ENCODE measurements at regions not wholly inside any gene's neighbourhood (a gene's known extent, or its start where the extent isn't known, plus 50 kb on each side); places are given as distances from the start of the nearest gene placed in this dataset.

GRCh38 chr5:4083591-4084337 is 488.1 kb downstream of the IRX1 start:
- H3K4me1 ChIP-seq (replicated peaks), result no peaks in the 10 kb centered on the region
- no peak overlapping the region for H3K27ac ChIP-seq
- H3K27me3 ChIP-seq (replicated peaks), result no peaks in the 10 kb centered on the region
- H3K9me3 ChIP-seq (replicated peaks), result peaks cover 31% of the 10 kb centered on the region
- H3K4me3 ChIP-seq, result no peak overlapping the region
- no peaks in the 10 kb centered on the region for H3K36me3 ChIP-seq
- no peak for DNase-seq (ENCODE audit: low read depth in 1 of 2, low spot score in 2 of 2)

- H3K4me3 ChIP-seq, result no peak overlapping the region
- DNase-seq (ENCODE audit: low read depth in 1 of 2, low spot score in 2 of 2), result no peak
- H3K4me1 ChIP-seq (replicated peaks), result no peaks in the 10 kb centered on the region
- no peak overlapping the region for H3K27ac ChIP-seq
- H3K27me3 ChIP-seq (replicated peaks), result no peaks in the 10 kb centered on the region
- no peaks in the 10 kb centered on the region for H3K36me3 ChIP-seq
- H3K9me3 ChIP-seq (replicated peaks), result peaks cover 24% of the 10 kb centered on the region
Measured at GRCh38 chr5:4086081-4086480, 490.4 kb downstream of the IRX1 start.

- no peak overlapping the region for H3K4me3 ChIP-seq
- DNase-seq (ENCODE audit: low read depth in 1 of 2, low spot score in 2 of 2), result no peak
- H3K4me1 ChIP-seq (replicated peaks), result no peaks in the 10 kb centered on the region
- peaks cover 28% of the 10 kb centered on the region for H3K9me3 ChIP-seq (replicated peaks)
- H3K27me3 ChIP-seq (replicated peaks), result no peaks in the 10 kb centered on the region
- no peak overlapping the region for H3K27ac ChIP-seq
- no peaks in the 10 kb centered on the region for H3K36me3 ChIP-seq
Measured at GRCh38 chr5:4087110-4087509, 491.5 kb downstream of the IRX1 start.

- no peak overlapping the region for H3K4me3 ChIP-seq
- no peaks in the 10 kb centered on the region for H3K36me3 ChIP-seq
- no peak overlapping the region for H3K27ac ChIP-seq
- no peaks in the 10 kb centered on the region for H3K27me3 ChIP-seq (replicated peaks)
- no peak for DNase-seq (ENCODE audit: low read depth in 1 of 2, low spot score in 2 of 2)
- H3K4me1 ChIP-seq (replicated peaks), result no peaks in the 10 kb centered on the region
- H3K9me3 ChIP-seq (replicated peaks), result peaks cover 28% of the 10 kb centered on the region
Measured at GRCh38 chr5:4089087-4089486, 493.5 kb downstream of the IRX1 start.

GRCh38 chr5:4093236-4093635 is 497.6 kb downstream of the IRX1 start:
- no peak for DNase-seq (ENCODE audit: low read depth in 1 of 2, low spot score in 2 of 2)
- H3K27me3 ChIP-seq (replicated peaks), result no peaks in the 10 kb centered on the region
- peaks cover 29% of the 10 kb centered on the region for H3K9me3 ChIP-seq (replicated peaks)
- H3K4me1 ChIP-seq (replicated peaks), result no peaks in the 10 kb centered on the region
- H3K36me3 ChIP-seq, result no peaks in the 10 kb centered on the region
- H3K27ac ChIP-seq, result no peak overlapping the region
- no peak overlapping the region for H3K4me3 ChIP-seq

GRCh38 chr5:4093970-4094369 is 498.3 kb downstream of the IRX1 start:
- no peaks in the 10 kb centered on the region for H3K4me1 ChIP-seq (replicated peaks)
- no peaks in the 10 kb centered on the region for H3K36me3 ChIP-seq
- DNase-seq (ENCODE audit: low read depth in 1 of 2, low spot score in 2 of 2), result no peak
- no peak overlapping the region for H3K27ac ChIP-seq
- H3K27me3 ChIP-seq (replicated peaks), result no peaks in the 10 kb centered on the region
- peaks cover 27% of the 10 kb centered on the region for H3K9me3 ChIP-seq (replicated peaks)
- H3K4me3 ChIP-seq, result no peak overlapping the region

- no peak overlapping the region for H3K4me3 ChIP-seq
- peaks cover 40% of the 10 kb centered on the region for H3K9me3 ChIP-seq (replicated peaks)
- H3K27me3 ChIP-seq (replicated peaks), result no peaks in the 10 kb centered on the region
- no peak overlapping the region for H3K27ac ChIP-seq
- H3K4me1 ChIP-seq (replicated peaks), result no peaks in the 10 kb centered on the region
- H3K36me3 ChIP-seq, result no peaks in the 10 kb centered on the region
- DNase-seq (ENCODE audit: low read depth in 1 of 2, low spot score in 2 of 2), result no peak
Measured at GRCh38 chr5:4095918-4096630, 500.4 kb downstream of the IRX1 start.

- Histone ChIP-seq H3K4me1 (replicated peaks) (no peaks in the 10 kb centered on the region), H3K36me3 (no peaks in the 10 kb centered on the region), H3K27ac (no peak overlapping the region), H3K9me3 (replicated peaks) (peaks cover 43% of the 10 kb centered on the region), H3K27me3 (replicated peaks) (no peaks in the 10 kb centered on the region), H3K4me3 (no peak overlapping the region)
- no peak for DNase-seq (ENCODE audit: low read depth in 1 of 2, low spot score in 2 of 2)
Measured at GRCh38 chr5:4097199-4097598, 501.6 kb downstream of the IRX1 start.

GRCh38 chr5:4098226-4098625 is 502.6 kb downstream of the IRX1 start:
- peaks cover 44% of the 10 kb centered on the region for H3K9me3 ChIP-seq (replicated peaks)
- H3K27ac ChIP-seq, result no peak overlapping the region

GRCh38 chr5:4099386-4099785 is 503.8 kb downstream of the IRX1 start:
- H3K4me3 ChIP-seq, result no peak overlapping the region
- no peak for DNase-seq (ENCODE audit: low read depth in 1 of 2, low spot score in 2 of 2)
- no peaks in the 10 kb centered on the region for H3K36me3 ChIP-seq
- H3K27ac ChIP-seq, result no peak overlapping the region
- H3K4me1 ChIP-seq (replicated peaks), result no peaks in the 10 kb centered on the region
- H3K27me3 ChIP-seq (replicated peaks), result no peaks in the 10 kb centered on the region; the same call in 1 of the 2 replicates
- peaks cover 46% of the 10 kb centered on the region for H3K9me3 ChIP-seq (replicated peaks)

More at GRCh38 chr5:4098226-4098625, 502.6 kb downstream of the IRX1 start:
- Histone ChIP-seq H3K36me3 (no peaks in the 10 kb centered on the region), H3K4me1 (replicated peaks) (no peaks in the 10 kb centered on the region), H3K27me3 (replicated peaks) (no peaks in the 10 kb centered on the region; the same call in 1 of the 2 replicates), H3K4me3 (no peak overlapping the region)
- no peak for DNase-seq (ENCODE audit: low read depth in 1 of 2, low spot score in 2 of 2)

GRCh38 chr5:4100739-4101138 is 505.1 kb downstream of the IRX1 start:
- peaks cover 52% of the 10 kb centered on the region for H3K9me3 ChIP-seq (replicated peaks)
- H3K4me3 ChIP-seq, result no peak overlapping the region
- no peaks in the 10 kb centered on the region; the same call in 1 of the 2 replicates for H3K27me3 ChIP-seq (replicated peaks)
- no peak overlapping the region for H3K27ac ChIP-seq
- DNase-seq (ENCODE audit: low read depth in 1 of 2, low spot score in 2 of 2), result no peak
- H3K4me1 ChIP-seq (replicated peaks), result no peaks in the 10 kb centered on the region
- H3K36me3 ChIP-seq, result no peaks in the 10 kb centered on the region

GRCh38 chr5:4101189-4101588 is 505.6 kb downstream of the IRX1 start:
- no peak overlapping the region for H3K27ac ChIP-seq
- no peaks in the 10 kb centered on the region for H3K4me1 ChIP-seq (replicated peaks)
- H3K9me3 ChIP-seq (replicated peaks), result peaks cover 55% of the 10 kb centered on the region
- no peak overlapping the region for H3K4me3 ChIP-seq
- DNase-seq (ENCODE audit: low read depth in 1 of 2, low spot score in 2 of 2), result no peak
- H3K27me3 ChIP-seq (replicated peaks), result no peaks in the 10 kb centered on the region; the same call in 1 of the 2 replicates
- H3K36me3 ChIP-seq, result no peaks in the 10 kb centered on the region

GRCh38 chr5:4104831-4105597 is 509.4 kb downstream of the IRX1 start:
- Histone ChIP-seq H3K36me3 (no peaks in the 10 kb centered on the region), H3K27me3 (replicated peaks) (no peaks in the 10 kb centered on the region; the same call in 1 of the 2 replicates), H3K9me3 (replicated peaks) (peaks cover 39% of the 10 kb centered on the region), H3K4me3 (no peak overlapping the region), H3K27ac (no peak overlapping the region), H3K4me1 (replicated peaks) (no peaks in the 10 kb centered on the region)
- no peak for DNase-seq (ENCODE audit: low read depth in 1 of 2, low spot score in 2 of 2)

- Histone ChIP-seq H3K4me3 (no peak overlapping the region), H3K9me3 (replicated peaks) (peaks cover 21% of the 10 kb centered on the region), H3K27ac (no peak overlapping the region), H3K36me3 (no peaks in the 10 kb centered on the region), H3K4me1 (replicated peaks) (no peaks in the 10 kb centered on the region), H3K27me3 (replicated peaks) (no peaks in the 10 kb centered on the region)
- DNase-seq (ENCODE audit: low read depth in 1 of 2, low spot score in 2 of 2), result no peak
Measured at GRCh38 chr5:4108690-4109089, 513.1 kb downstream of the IRX1 start.
